Cardiac fibroblast (primary cell): ENCODE measurements at regions not wholly inside any gene's neighbourhood (a gene's known extent, or its start where the extent isn't known, plus 50 kb on each side); places are given as distances from the start of the nearest gene placed in this dataset.
A peak's percentile ranks its signal among the peaks of the same experiment; 100 is the strongest.

ENCODE experiments used
- DNase-seq, 2 donors: peaks; one replicate each; pipeline versions ENCODE4 v3.0.0 to v3.0.0-alpha.2; 2010; ENCODE audit warnings: low read depth in 2 of 2
- H3K4me3 ChIP-seq, 2 donors: replicated peaks in 1 of 2; 1 replicate in 1 of 2; 2 replicates in 1 of 2; pipeline ENCODE4 v1.5.1; 2011; ENCODE audit warnings: low read depth in 2 of 2, low read length in 2 of 2, mild to moderate bottlenecking in 2 of 2, moderate library complexity in 1 of 2
- CTCF ChIP-seq: IDR thresholded peaks from one replicate; pipeline ENCODE4 v1.5.1; 2011; ENCODE audit warnings: low read depth, mild to moderate bottlenecking, low read length, inconsistent platforms

DNA sequence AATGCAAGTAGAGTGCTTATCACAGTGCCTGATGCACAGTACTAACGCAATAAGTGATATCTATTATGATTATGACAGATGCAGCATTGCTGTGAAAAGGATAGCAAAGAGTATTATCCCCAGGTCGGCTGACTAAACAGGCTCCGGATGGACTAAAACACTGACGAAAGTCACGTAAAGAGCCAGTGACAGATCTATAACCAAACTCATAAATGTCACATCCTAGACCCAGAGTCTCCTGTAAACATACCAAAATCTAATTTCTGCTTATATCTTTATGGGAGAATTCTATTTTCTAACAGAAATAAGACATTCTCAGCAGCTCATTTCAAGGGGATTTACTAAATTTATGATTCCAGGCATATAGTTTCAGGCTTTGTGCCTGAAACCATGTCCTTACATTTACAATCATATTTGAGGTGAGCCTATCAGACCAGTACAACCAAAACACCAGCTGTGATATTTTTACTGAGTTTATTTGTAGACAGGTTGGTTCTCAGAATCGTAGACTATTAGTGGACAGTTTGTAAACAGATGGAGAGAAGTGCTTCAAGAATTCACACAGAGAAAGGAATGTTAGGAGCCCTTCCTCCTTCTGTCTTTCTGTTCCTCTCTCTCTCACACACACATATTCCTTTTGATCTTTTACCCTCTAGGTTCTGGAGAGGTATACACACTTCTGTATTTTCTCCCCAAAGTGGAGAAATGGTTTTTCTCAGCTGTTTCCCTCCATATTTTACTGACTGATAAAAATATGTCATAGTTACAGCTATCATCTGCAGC lies 52.4 kb upstream of the WDR26 start:
- no peak overlapping the region for H3K4me3 ChIP-seq
- TF ChIP-seq CTCF, result no peak
- no peak for DNase-seq

- TF ChIP-seq CTCF, result no peak
- no peak overlapping the region for H3K4me3 ChIP-seq
- peak in 1 of 2 donors; percentile 51 for DNase-seq
These were observed 54.4 kb upstream of the WDR26 start for GRCh38 chr1:224488806-224489499.

DNA sequence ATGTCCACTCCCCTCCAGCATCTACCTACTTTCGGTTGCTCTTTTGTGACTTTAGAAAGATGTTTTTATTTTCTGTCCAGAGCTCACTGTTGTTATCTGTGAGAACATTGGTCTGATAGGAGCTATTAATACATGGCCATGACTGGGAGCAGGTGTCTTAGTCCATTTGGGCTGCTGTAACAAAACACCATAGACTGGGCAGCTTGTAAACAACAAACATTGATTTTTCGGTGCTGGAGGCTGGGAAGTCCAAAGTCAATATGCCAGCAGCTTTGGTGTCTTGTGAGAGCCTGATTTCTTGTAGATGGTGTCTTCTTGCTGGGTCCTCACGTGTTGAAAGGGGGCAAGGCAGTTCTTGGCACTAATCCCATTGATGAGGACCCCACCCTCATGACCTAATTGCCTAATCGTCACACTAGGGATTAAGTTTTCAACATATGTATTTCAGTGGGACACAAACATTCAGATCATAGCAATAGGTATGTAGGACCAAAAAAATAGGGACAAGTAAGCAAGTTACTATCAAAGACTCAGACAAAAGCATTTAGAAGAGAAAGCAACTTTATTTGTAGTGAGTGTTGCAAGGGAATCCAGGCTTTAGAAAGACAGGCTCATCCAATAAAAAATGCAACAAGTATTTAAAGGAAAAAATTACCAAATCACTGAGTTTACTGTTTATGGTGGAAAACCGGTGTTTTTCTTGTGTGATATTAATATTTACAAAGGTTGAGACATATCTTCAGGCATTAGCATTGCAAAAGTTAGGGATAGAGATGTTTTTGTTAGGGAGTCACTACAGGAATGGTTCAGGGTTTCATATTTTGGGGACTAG lies 55.2 kb upstream of the WDR26 start:
- TF ChIP-seq CTCF, result no peak
- H3K4me3 ChIP-seq, result no peak overlapping the region
- DNase-seq, result no peak

DNA sequence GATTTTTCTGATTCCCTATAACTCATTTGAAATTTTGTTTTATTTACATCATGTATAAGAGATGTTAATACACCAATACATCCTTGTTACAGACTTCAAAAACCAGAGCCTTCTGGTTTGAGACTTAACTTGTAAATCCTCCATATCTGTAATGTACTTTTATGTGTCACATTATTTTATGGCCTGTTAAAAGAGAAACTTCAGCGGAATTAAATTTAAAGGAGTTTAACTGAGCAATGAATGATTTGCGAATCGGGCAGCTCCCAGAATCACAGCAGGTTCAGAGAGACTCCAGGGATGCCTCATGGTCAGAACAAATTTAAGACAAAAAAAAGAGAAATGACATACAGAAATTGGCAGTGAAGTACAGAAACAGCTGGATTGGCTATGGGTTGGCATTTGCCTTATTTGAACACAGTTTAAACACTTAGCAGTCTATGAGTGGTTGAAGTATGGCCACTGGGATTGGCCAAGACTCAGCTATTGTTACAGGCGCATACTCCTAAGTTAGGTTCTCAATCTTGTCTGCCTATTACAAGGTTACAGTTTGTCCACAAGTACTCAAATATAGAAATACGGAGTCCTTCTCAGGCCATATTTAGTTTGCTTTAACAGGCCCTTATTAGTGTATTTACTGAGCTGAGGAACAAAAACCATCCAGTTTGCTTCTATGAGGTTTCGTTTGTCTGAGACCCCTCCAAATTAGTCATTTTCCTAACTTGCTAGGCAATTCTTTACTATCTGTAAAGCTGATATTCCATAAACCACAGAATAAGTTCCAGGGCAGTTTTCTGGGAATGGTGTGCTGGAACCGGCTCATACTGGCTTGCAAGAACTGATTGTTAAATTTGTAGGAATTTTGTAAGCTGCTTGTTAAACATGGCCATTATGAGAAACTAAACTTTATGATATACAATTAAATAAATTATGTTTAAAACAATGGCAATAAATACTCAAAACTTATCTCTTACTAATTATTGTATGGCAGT lies 56.2 kb upstream of the WDR26 start:
- H3K4me3 ChIP-seq, result no peak overlapping the region
- no peak for TF ChIP-seq CTCF
- DNase-seq, result no peak

GRCh38 chr1:224492015-224492414 lies 57.4 kb upstream of the WDR26 start:
- no peak for TF ChIP-seq CTCF
- no peak for DNase-seq
- H3K4me3 ChIP-seq, result no peak overlapping the region

GRCh38 chr1:224492632-224493031 lies 58.0 kb upstream of the WDR26 start:
- H3K4me3 ChIP-seq, result no peak overlapping the region
- DNase-seq, result no peak
- no peak for TF ChIP-seq CTCF
